Brain microvascular endothelial cell (primary cell): ENCODE measurements at regions not wholly inside any gene's neighbourhood (a gene's known extent, or its start where the extent isn't known, plus 50 kb on each side); places are given as distances from the start of the nearest gene placed in this dataset.
A peak's percentile ranks its signal among the peaks of the same experiment; 100 is the strongest.

Source experiments
- DNase-seq: peaks from one replicate; pipeline ENCODE4 v3.0.0-alpha.2; 2020
- H3K27ac ChIP-seq: fragments of 250-450 bp; sonication (Bioruptor Pico); 2 replicates; pipeline ENCODE4 v1.5.1; 2020; ENCODE audit warnings: mild to moderate bottlenecking, moderate library complexity
- H3K27me3 ChIP-seq: fragments of 250-450 bp; sonication (Bioruptor Pico); replicated peaks from 2 replicates; pipeline ENCODE4 v1.5.1; 2020; ENCODE audit warnings: mild to moderate bottlenecking
- H3K36me3 ChIP-seq: fragments of 250-450 bp; sonication (Bioruptor Pico); replicated peaks from 2 replicates; pipeline ENCODE4 v1.5.1; 2020; ENCODE audit warnings: mild to moderate bottlenecking
- H3K4me3 ChIP-seq: 2 replicates; pipeline ENCODE4 v1.5.1; 2011; ENCODE audit warnings: low read depth, mild to moderate bottlenecking, control low read depth, low read length, moderate library complexity
- CTCF ChIP-seq: IDR thresholded peaks from 2 replicates; pipeline ENCODE4 v1.5.1; 2011; ENCODE audit warnings: low read depth, mild to moderate bottlenecking, moderate library complexity, low read length, control low read depth, inconsistent platforms; ENCODE audit errors: missing control alignments
- in situ Hi-C: cut with HindIII; loops from 2 replicates; pipeline ENCODE4 v1.10.0; 2017; ENCODE audit warnings: low sequenced_read_pairs, low pct_ligation_motif_present

DNA sequence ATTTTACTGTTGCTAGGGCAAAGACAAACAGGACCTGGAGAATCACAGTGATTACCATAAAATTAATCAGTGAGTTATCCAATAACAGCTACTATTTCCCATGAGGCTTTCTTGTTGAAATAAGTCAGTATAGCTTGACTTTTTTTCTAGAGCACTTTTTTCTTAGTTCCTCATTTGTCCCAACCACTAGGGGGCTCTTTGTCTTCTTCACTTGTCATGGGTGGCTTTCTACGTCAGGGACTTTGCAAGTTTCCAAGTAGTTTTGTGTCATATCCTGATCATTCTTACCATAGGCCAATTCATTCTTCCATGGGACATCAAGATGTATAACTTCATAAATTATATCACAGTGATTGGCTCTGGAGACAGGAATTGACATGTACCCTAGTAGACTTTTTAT is 1019.6 kb upstream of the PIK3C3 start:
- Histone ChIP-seq H3K27me3 (no peaks in the 10 kb centered on the region), H3K4me3 (no peak overlapping the region), H3K36me3 (no peaks in the 10 kb centered on the region), H3K27ac (no peak overlapping the region)
- peak; percentile 14 for DNase-seq
- peak; percentile 62 for TF ChIP-seq CTCF
- in situ Hi-C loops: no loop called here

GRCh38 chr18:40932862-40933261 is 1022.2 kb upstream of the PIK3C3 start:
- DNase-seq: no peak
- in situ Hi-C loops: no loop called here
- no peaks in the 10 kb centered on the region for H3K36me3 ChIP-seq
- H3K27ac ChIP-seq: no peak overlapping the region
- TF ChIP-seq CTCF: no peak
- no peak overlapping the region for H3K4me3 ChIP-seq
- no peaks in the 10 kb centered on the region for H3K27me3 ChIP-seq

DNA sequence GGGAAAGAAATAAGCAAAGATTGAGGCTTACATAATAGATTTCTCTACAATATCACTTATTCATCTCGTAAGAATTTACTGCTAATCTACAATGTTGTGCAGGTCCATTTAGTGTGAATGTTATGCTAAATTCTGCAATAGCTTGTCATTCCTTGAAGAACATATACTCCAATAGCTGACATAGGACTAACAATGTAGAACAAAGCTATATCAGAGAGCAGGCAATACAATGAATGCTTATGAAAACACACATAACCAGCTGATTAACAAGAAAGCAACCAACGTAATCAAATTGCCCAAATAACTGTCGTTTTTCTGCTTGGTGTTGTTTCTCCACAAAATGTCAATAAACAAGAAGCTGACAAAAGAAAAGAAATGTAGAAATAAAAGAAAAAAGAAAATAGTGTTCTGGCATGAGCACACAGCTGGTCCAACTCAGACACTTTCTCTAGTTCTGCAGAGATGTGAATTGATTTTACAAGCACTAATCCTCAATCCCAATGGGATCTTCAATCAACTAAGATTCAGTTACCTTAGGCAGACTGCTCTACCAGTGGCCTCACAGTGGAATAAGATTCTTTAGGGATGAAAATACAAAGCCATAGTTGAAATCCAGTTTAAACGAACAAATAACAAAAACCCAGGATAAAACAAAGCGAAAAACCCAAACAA is 1024.7 kb upstream of the PIK3C3 start:
- DNase-seq: no peak
- Histone ChIP-seq H3K4me3 (no peak overlapping the region), H3K27ac (no peak overlapping the region), H3K27me3 (no peaks in the 10 kb centered on the region), H3K36me3 (no peaks in the 10 kb centered on the region)
- no peak for TF ChIP-seq CTCF
- in situ Hi-C loops: no loop called here

DNA sequence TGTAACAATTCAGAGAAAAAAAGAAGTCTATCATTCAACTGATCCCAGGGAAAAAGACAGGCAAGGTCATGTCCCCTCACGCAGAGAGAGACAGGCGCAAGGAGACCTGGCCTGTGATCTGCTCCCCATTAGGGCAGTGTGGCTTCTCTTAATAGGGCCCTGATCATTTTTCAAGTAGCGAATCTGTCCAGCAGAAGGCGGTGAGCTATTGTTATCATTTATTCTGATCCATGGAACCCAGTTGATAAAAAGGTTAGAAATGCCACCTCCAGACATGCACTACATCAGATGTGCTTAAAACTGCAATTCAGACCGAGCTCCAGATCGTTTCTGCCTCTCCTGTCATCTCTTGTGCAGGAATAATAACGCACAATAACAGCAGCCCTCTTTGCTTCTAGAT is 1025.6 kb upstream of the PIK3C3 start:
- in situ Hi-C loops: no loop called here
- no peak for DNase-seq
- no peaks in the 10 kb centered on the region for H3K36me3 ChIP-seq
- no peak overlapping the region for H3K27ac ChIP-seq
- no peak for TF ChIP-seq CTCF
- H3K27me3 ChIP-seq: no peaks in the 10 kb centered on the region
- no peak overlapping the region for H3K4me3 ChIP-seq

- Histone ChIP-seq H3K4me3 (no peak overlapping the region), H3K36me3 (no peaks in the 10 kb centered on the region), H3K27ac (no peak overlapping the region), H3K27me3 (no peaks in the 10 kb centered on the region)
- no peak for DNase-seq
- in situ Hi-C loops: no loop called here
- no peak for TF ChIP-seq CTCF
Measured at GRCh38 chr18:40926679-40927078, 1028.4 kb upstream of the PIK3C3 start.

- in situ Hi-C loops: no loop called here
- no peak overlapping the region for H3K27ac ChIP-seq
- no peaks in the 10 kb centered on the region for H3K27me3 ChIP-seq
- TF ChIP-seq CTCF: no peak
- DNase-seq: no peak
- no peaks in the 10 kb centered on the region for H3K36me3 ChIP-seq
- H3K4me3 ChIP-seq: no peak overlapping the region
Measured at GRCh38 chr18:40925071-40925541, 1029.9 kb upstream of the PIK3C3 start.
